GM21786 (cell line): ENCODE measurements at regions not wholly inside any gene's neighbourhood (a gene's known extent, or its start where the extent isn't known, plus 50 kb on each side); places are given as distances from the start of the nearest gene placed in this dataset.

ENCODE experiments used
- ATAC-seq: cut with Tn5 transposase; IDR thresholded peaks from one replicate; pipeline ENCODE4 v1.9.1; 2021; ENCODE audit not compliant: unreplicated experiment

- ATAC-seq: no peak
Measured at GRCh38 chr4:20351360-20352162, 99.9 kb downstream of the SLIT2 start.

DNA sequence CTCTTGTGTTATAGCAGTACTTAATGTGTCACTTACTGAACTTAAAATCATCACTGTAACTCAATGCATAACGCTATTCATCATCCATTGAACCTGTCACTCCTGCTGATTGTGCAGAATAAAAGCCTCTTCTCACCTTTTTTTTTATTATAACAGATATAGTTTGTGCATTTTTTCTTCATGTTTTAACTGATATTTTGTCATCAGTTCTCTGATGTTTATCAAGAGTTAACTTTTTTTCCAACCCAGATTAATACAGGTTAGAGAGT lies 100.4 kb downstream of the SLIT2 start:
- ATAC-seq: no peak

DNA sequence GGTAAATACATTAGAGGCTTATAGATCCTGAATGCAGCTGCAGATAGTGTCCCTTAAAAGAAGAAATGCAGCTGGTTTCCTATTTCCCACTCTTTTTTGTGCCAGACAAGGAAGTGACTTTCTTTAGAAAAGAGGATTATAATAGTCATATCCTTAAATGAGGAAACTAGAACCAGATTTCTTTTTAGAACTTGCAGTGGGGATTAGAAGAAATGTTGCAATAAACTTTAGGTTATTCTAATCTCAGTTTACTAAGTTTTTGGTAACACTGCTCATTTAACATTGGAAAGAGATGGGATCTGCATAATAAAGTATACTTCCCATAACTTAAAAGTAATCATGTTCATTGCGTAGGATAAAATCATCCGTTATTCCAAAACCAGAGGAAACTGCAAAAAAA lies 101.9 kb downstream of the SLIT2 start:
- ATAC-seq: no peak

- no peak for ATAC-seq
Measured at GRCh38 chr4:20354120-20354519, 102.4 kb downstream of the SLIT2 start.

- ATAC-seq: no peak
Measured at GRCh38 chr4:20356565-20356964, 104.9 kb downstream of the SLIT2 start.

- no peak for ATAC-seq
Measured at GRCh38 chr4:20358110-20358509, 106.4 kb downstream of the SLIT2 start.

DNA sequence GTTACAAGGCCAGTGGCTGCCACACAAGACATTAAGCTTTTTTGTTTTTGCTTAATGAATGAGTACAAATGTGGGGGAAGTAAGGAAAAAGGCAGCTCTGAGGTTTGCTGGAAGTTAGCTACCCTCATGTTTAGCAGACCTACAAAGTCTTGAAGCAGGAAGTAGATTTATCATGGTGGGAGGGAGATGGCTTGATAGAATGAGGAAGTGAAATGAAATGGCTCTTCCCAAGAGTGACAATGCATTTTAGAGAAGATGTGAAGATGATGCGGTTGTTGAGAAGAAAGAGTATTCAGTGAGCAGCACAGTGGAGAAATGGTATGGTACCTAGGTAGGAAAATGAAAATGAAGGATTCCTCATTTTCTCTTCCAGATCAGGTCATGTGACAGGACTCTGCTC lies 108.0 kb downstream of the SLIT2 start:
- ATAC-seq: peak; percentile 73

- ATAC-seq: no peak
Measured at GRCh38 chr4:20362148-20362547, 110.4 kb downstream of the SLIT2 start.

GRCh38 chr4:20364969-20365368 lies 113.3 kb downstream of the SLIT2 start:
- ATAC-seq: no peak

DNA sequence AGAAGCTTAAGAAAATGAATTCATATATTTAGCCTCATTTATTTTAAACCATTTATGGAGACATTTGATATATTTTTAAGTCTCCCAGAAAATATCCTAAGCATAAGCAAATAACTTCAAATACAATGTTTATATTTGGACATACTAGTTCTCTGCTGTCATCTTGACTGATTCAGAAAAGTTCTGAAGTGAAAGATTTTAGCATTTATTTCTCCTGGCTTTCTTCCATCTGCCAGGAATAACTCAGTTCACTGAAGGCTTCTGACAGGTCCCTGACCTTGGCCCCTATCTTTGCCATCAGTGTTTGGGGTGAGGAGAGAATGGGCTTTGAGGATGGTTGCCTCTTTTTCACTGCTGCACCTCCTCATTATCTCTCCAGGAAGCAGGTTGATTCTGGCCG lies 115.7 kb downstream of the SLIT2 start:
- ATAC-seq: no peak

- ATAC-seq: no peak
Measured at GRCh38 chr4:20368926-20369325, 117.2 kb downstream of the SLIT2 start.

DNA sequence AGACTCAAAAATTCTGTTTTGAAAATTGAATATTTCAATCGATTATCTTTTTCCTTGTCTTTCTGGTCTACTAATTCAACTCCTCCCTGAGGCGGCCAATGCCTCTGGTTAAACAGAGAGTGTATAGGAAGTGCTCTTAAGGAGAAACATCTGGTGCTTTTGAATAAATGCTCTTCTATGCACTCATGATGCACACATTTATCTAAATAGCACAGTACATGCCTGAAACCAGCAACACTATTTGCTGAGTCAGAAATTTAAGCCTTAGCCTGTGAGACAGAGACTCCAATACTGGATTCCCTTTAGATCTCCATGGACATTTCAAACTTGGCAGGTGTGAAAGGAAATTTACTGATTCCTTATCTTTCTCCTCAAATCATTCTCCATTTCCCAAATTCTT lies 118.6 kb downstream of the SLIT2 start:
- ATAC-seq: no peak

DNA sequence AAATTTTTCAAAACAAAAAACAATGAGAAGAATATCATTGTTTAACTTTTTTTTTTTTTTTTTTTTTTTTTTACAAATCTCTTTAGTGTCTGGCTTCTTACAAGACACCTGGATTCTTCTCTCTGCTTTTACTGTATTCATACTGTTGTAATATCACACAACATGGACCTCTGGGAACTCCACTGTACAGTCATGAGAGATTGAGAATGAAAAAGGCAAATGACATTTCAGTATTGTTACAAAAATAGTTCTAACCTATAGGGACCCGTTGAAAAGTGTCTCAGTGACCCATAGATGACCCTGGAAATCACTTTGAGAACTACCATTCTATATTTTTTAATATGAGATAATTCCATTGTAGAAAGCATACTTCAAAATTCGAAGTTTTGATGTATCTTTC lies 124.4 kb downstream of the SLIT2 start:
- ATAC-seq: no peak

DNA sequence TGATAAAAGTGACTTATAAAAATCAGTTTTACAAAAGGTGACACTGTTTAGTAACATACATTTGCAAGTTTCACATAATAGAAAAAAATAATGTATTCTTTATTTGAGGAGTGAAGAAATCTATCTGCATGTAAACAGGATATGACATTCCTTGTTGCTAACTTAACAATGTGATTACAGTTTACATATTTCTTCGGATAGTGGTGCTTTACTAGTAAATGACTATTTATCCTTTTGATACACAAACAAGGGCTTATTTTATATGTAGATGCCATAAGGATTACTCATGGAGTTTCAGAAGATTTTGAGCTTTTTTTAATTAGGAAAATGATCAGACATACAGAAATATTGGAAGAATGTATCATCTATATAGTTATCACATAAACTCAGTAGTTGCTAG lies 126.5 kb downstream of the SLIT2 start:
- ATAC-seq: no peak

DNA sequence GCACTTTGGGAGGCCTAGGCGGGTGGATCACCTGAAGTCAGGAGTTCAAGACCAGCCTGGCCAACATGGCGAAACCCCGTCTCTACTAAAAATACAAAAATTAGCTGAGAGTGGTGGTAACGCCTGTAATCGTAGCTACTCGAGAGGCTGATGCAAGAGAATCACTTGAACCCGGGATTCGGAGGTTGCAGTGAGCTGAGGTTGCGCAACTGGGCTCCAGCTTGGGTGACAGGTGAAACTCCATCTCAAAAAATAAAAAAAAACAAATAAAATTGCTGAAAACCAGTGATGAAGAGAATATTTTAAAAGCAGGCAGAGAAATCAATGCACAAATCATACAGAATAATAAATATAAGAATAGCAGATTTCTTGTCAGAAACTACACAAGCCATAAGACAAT lies 129.3 kb downstream of the SLIT2 start:
- no peak for ATAC-seq

- no peak for ATAC-seq
Measured at GRCh38 chr4:20383283-20383682, 131.6 kb downstream of the SLIT2 start.

DNA sequence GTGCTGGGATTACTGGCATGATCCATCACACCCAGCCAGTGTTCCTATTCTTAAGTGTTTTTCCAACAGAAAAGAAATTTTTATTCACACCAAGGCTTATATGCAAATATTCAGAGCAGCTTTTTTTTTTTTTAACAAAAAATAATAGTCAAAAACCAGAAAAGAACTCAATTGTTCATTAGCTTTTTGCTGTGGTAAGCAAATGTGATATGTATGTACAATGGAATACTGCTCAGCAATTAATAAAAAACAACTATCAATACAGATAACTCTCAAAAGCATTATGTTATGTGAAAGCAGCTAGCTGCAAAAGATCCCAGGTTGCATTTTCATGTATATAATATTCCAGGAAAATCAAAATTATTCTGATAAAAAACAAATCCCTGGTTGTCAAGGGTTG lies 132.3 kb downstream of the SLIT2 start:
- no peak for ATAC-seq

DNA sequence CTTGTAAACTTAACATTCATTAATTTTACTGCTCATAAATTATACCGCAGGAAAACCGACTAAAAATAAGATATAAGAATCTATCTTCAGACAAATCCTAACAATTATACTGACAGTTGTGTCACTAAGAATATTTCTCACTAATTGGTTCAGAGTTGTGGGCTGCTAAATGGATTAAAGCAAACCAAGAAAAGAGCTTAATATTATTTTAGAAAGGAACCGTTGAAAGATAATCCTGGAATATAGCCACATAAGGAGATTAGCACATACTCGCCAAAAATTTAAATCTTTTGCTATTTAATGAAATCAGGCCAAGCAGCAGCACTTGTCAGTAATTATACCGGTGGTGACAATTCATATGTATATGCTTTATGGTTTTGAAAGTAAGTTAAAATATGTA lies 132.8 kb downstream of the SLIT2 start:
- ATAC-seq: no peak

DNA sequence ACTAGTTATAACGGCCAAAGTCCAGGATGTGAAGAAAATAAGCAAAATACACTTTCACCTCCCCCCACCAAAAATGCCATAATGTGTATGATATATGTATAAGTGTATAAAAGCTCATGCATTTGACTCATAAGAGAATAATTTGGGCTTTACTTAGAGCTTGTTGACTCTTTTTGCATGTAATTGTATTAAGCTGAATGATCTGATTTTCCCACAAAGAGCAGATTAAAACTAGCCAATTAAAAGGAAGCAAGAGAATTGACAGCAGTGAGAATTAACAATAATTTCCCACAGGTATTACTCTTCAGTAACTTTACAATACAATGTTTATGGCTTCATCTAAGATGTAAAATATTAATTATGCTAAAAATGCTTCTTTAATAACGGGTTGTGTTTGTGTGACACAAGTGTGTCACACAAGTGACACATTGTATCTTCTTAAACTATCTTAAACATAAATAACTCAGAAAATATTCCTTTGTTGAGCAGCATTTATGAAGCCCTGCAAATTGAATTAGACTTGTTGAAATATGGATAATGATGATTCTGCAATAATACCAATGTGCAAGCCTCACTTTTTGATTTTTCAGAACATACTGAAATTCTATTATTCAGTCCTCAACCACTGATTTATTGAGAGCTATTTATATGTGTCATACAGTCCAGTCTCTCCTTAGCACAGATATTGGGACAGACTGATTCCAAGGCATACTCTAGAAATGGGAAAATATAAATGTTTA lies 134.5 kb downstream of the SLIT2 start:
- ATAC-seq: no peak

DNA sequence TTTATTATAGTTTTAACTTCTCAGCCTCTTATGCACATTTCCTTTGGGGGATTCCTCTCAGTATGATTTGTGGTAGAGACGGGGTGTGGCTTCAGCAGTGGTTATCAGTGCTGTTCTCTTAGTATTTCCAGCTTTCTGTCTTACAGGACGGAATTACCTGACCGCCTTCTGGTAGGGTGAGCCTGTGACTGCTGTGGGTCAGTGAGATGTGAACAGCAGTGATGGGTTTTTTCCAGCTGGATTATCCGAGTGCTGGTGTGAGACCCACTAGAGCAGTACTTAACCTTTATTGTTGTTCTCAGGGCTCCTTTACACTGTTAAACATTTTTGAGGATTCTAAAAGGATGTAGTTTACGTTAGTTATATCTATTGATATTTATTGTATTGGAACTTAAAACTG lies 135.2 kb downstream of the SLIT2 start:
- ATAC-seq: no peak

DNA sequence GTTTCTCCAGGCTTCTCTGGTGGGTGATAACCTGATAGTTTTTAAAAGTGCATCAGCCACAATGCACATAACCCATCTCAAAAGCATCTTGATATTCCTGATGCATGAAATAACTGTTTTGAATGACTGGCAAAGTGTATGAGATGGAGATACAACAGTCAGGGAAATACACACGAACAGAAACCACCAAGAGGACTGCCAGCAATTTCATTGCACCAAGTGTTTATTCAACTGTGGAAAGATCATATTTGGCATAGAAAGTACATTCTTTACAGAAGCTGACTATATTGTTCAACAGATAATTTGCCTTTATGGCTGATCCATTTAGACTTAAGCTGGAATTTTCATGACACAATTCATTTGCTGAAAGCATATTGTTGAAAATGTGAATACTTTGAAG lies 139.5 kb downstream of the SLIT2 start:
- ATAC-seq: no peak

DNA sequence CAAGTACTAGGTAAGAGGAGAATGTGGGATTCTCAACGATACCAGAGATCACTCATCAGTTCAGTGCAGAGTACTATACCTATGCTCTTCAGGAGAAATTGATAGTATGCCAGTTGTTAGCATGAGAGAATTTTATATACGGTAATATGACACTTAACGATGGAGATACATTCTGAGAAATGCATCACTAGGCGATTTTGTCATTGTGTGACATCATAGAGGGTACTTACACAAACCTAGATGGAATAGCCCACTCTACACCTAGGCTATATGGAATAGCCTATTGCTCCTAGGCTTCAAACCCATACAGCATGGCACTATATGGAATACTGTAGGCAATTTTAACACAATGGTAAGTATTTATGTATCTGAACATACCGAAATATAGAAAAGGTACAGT lies 140.2 kb downstream of the SLIT2 start:
- no peak for ATAC-seq
